ENCODE measurements at regions not wholly inside any gene's neighbourhood (a gene's known extent, or its start where the extent isn't known, plus 50 kb on each side); places are given as distances from the start of the nearest gene placed in this dataset.

- TF ChIP-seq CTCF (IDR thresholded peaks at IDR 0.05; ENCODE audit: low read depth, low read length, poor library complexity, severe bottlenecking) = no peak
- TF ChIP-seq EZH2phosphoT487 (IDR thresholded peaks at IDR 0.05; ENCODE audit: borderline replicate concordance, low read length) = no peak
These were observed 2100.7 kb downstream of the TP53TG3F start for GRCh38 chr16:35559911-35560636.

All from DOHH2 (cell line).